Caco-2 (cell line): ENCODE measurements at regions not wholly inside any gene's neighbourhood (a gene's known extent, or its start where the extent isn't known, plus 50 kb on each side); places are given as distances from the start of the nearest gene placed in this dataset.

ENCODE experiments used
- BruUV-seq: library from RNA; stranded (reverse); fragments of 400-500 nt; replicated peaks from 2 replicates; lab custom pipeline; 2021; lab: Mats Ljungman, UMichigan
- CTCF ChIA-PET: fragments of 300-600 bp; sonication (Branson Sonifier 250); formaldehyde crosslinking; loops from one replicate; lab custom pipeline; 2022; ENCODE audit warnings: antibody characterized with exemption; lab: Charles Lee
- POLR2A ChIA-PET: fragments of 300-600 bp; sonication (Branson Sonifier 250); formaldehyde crosslinking; loops from one replicate; lab custom pipeline; 2022; ENCODE audit warnings: antibody characterized with exemption; lab: Charles Lee
- DNase-seq, 2 experiments: peaks; one replicate each; pipeline versions ENCODE4 v3.0.0 to v3.0.0-alpha.2; 2020 to 2022
- H3K27me3 ChIP-seq: replicated peaks from 2 replicates; pipeline ENCODE4 v1.6.0; 2011; ENCODE audit warnings: low read length; ENCODE audit not compliant: control insufficient read depth, insufficient read depth
- H3K36me3 ChIP-seq: 2 replicates; pipeline ENCODE4 v1.5.1; 2011; ENCODE audit warnings: low read length; ENCODE audit not compliant: control insufficient read depth, insufficient read depth
- H3K4me1 ChIP-seq: fragments of 250-450 bp; sonication (Bioruptor Pico); 2 replicates; pipeline ENCODE4 v1.5.1; 2020; ENCODE audit warnings: mild to moderate bottlenecking
- H3K4me3 ChIP-seq: 2 replicates; pipeline ENCODE4 v1.5.1; 2011; ENCODE audit warnings: low read depth, mild to moderate bottlenecking, control low read depth, low read length
- H3K9me3 ChIP-seq: fragments of 250-450 bp; sonication (Bioruptor Pico); 2 replicates; pipeline ENCODE4 v1.5.1; 2020; ENCODE audit warnings: mild to moderate bottlenecking, moderate library complexity
- H3K27ac Mint-ChIP-seq: one replicate; pipeline ENCODE4 v1.8.0; 2022; ENCODE audit warnings: mixed read lengths; ENCODE audit not compliant: unreplicated experiment
- H3K27me3 Mint-ChIP-seq: one replicate; pipeline ENCODE4 v1.8.0; 2022; ENCODE audit warnings: mixed read lengths; ENCODE audit not compliant: insufficient read depth, unreplicated experiment
- H3K36me3 Mint-ChIP-seq: one replicate; pipeline ENCODE4 v1.8.0; 2022; ENCODE audit warnings: mild to moderate bottlenecking, mixed read lengths; ENCODE audit not compliant: insufficient read depth, unreplicated experiment
- H3K4me1 Mint-ChIP-seq: one replicate; pipeline ENCODE4 v1.8.0; 2022; ENCODE audit warnings: low read depth, mixed read lengths; ENCODE audit not compliant: unreplicated experiment
- H3K4me3 Mint-ChIP-seq: one replicate; pipeline ENCODE4 v1.8.0; 2022; ENCODE audit warnings: mild to moderate bottlenecking, moderate library complexity, mixed read lengths; ENCODE audit not compliant: unreplicated experiment
- H3K9me3 Mint-ChIP-seq: one replicate; pipeline ENCODE4 v1.8.0; 2022; ENCODE audit warnings: mixed read lengths; ENCODE audit not compliant: unreplicated experiment
- CTCF ChIP-seq, 2 experiments: fragments of 200-600 bp in 1 of 2; IDR thresholded peaks; 1 replicate in 1 of 2; 2 replicates in 1 of 2; pipeline versions ENCODE4 v1.5.1 to v1.8.0; 2011 to 2022; ENCODE audit warnings: antibody characterized with exemption in 1 of 2, control low read depth in 1 of 2, inconsistent platforms in 1 of 2, low read depth in 1 of 2, low read length in 1 of 2, mild to moderate bottlenecking in 1 of 2, moderate library complexity in 1 of 2; ENCODE audit not compliant: insufficient read depth in 1 of 2, severe bottlenecking in 1 of 2, unreplicated experiment in 1 of 2
- intact Hi-C: fragments of 100-400 bp; cut with micrococcal nuclease; formaldehyde crosslinking; loops from one replicate; pipeline ENCODE4 v1.10.0; 2022; ENCODE audit not compliant: unreplicated experiment

GRCh38 chr3:147794596-147794995 lies 385.4 kb downstream of the ZIC1 start:
- no TSS peak for BruUV-seq
- POLR2A ChIA-PET = no interaction called here
- H3K9me3 ChIP-seq = no peaks in the 10 kb centered on the region

GRCh38 chr3:147795418-147795817 lies 386.3 kb downstream of the ZIC1 start:
- no TSS peak for BruUV-seq
- Mint-ChIP-seq H3K4me3 (no peak overlapping the region), H3K9me3 (no peaks in the 10 kb centered on the region), H3K36me3 (no peaks in the 10 kb centered on the region), H3K27me3 (no peaks in the 10 kb centered on the region), H3K4me1 (no peaks in the 10 kb centered on the region), H3K27ac (no peak overlapping the region)
- H3K4me3 ChIP-seq = no peak overlapping the region
- no peak for TF ChIP-seq CTCF (IDR thresholded peaks at IDR 0.05; ENCODE audit: insufficient read depth in 1 of 2, low read depth in 1 of 2, low read length in 1 of 2, severe bottlenecking in 1 of 2, unreplicated experiment in 1 of 2)
- intact Hi-C loops = no loop called here
- H3K4me1 ChIP-seq = no peaks in the 10 kb centered on the region
- ChIA-PET CTCF (no interaction called here), POLR2A (no interaction called here)
- no peak for DNase-seq
- no peaks in the 10 kb centered on the region for H3K9me3 ChIP-seq
- no peaks in the 10 kb centered on the region for H3K36me3 ChIP-seq
- no peaks in the 10 kb centered on the region for H3K27me3 ChIP-seq

More at GRCh38 chr3:147794596-147794995, 385.4 kb downstream of the ZIC1 start:
- H3K27me3 Mint-ChIP-seq = no peaks in the 10 kb centered on the region
- intact Hi-C loops = no loop called here
- no peaks in the 10 kb centered on the region for H3K36me3 Mint-ChIP-seq
- CTCF ChIA-PET = no interaction called here
- Histone ChIP-seq H3K36me3 (no peaks in the 10 kb centered on the region), H3K27me3 (no peaks in the 10 kb centered on the region), H3K4me3 (no peak overlapping the region), H3K4me1 (no peaks in the 10 kb centered on the region)
- no peak for TF ChIP-seq CTCF (IDR thresholded peaks at IDR 0.05; ENCODE audit: insufficient read depth in 1 of 2, low read depth in 1 of 2, low read length in 1 of 2, severe bottlenecking in 1 of 2, unreplicated experiment in 1 of 2)
- no peak overlapping the region for H3K4me3 Mint-ChIP-seq
- no peaks in the 10 kb centered on the region for H3K4me1 Mint-ChIP-seq
- no peak for DNase-seq
- H3K27ac Mint-ChIP-seq = no peak overlapping the region
- no peaks in the 10 kb centered on the region for H3K9me3 Mint-ChIP-seq

- POLR2A ChIA-PET = no interaction called here
- TF ChIP-seq CTCF (IDR thresholded peaks at IDR 0.05; ENCODE audit: insufficient read depth in 1 of 2, low read depth in 1 of 2, low read length in 1 of 2, severe bottlenecking in 1 of 2, unreplicated experiment in 1 of 2) = no peak
- Mint-ChIP-seq H3K4me3 (no peak overlapping the region), H3K4me1 (no peaks in the 10 kb centered on the region), H3K27ac (no peak overlapping the region), H3K36me3 (no peaks in the 10 kb centered on the region), H3K9me3 (no peaks in the 10 kb centered on the region), H3K27me3 (no peaks in the 10 kb centered on the region)
- H3K9me3 ChIP-seq = no peaks in the 10 kb centered on the region
- intact Hi-C loops = no loop called here
- no peaks in the 10 kb centered on the region for H3K27me3 ChIP-seq
- no peaks in the 10 kb centered on the region for H3K36me3 ChIP-seq
- no peak for DNase-seq
- no peak overlapping the region for H3K4me3 ChIP-seq
- CTCF ChIA-PET = no interaction called here
- no peaks in the 10 kb centered on the region for H3K4me1 ChIP-seq
- BruUV-seq = no TSS peak
Observed at GRCh38 chr3:147797095-147797494, 387.9 kb downstream of the ZIC1 start.
